ENCODE measurements at regions not wholly inside any gene's neighbourhood (a gene's known extent, or its start where the extent isn't known, plus 50 kb on each side); places are given as distances from the start of the nearest gene placed in this dataset.

DNA sequence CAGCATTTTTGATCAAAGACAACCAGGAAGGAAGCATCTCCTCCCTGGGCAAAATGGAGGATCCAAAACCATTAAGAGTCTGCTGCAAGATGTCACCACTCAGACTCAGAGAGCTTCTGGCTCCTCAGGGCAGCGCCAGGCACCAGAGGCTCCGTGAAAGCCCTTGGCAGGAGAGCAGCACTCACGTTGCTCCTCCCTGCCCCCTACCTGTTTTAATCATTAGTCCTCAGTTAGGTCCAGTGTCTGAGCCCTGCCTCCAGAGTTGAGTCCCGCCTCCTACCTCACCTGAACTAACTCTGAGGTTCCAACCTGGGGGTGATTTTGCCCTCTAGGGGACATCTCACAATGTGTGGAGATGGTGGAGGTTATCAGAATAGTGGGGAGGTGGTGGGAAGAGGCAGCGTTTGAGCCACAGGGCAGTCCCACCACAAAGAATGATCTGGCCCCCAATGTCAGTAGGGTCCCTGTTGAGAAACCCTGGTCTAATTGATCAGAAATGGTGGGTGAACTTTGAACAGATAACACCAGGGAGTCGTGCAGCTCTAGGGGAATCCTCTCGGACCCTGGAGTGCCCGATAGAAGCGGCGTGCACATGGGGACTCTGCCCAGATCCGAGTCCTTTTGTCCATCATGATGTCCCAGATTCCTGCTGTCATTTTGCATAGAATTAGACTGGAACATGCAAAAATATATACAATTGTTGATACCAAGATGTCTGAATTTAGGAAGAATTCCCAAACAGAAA lies 156.7 kb upstream of the DIO3 start:
- no peak for DNase-seq (ENCODE audit: low spot score)

- peak; percentile 46 for DNase-seq (ENCODE audit: low spot score)
Measured at GRCh38 chr14:101405171-101405883, 156.0 kb upstream of the DIO3 start.

DNA sequence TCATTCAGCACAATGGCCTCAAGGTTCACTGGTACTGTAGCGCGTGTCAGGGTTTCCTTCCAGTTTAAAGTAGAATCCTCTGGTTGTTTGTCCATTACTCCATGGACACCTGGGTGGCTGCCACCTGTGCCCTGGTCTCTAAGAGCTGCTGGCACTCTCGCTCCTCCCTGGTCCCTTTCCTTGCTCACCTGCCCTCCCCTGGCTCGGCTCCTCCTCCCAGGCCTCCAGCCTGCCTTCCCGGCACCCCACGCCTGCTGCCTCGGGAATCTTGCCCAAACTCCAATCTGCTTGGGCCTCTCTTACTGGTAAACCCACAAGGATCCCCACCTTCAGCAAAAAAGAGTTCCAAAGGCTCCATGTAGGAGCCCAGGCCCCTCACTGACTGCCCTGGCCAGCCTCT lies 154.4 kb upstream of the DIO3 start:
- no peak for DNase-seq (ENCODE audit: low spot score)

- DNase-seq (ENCODE audit: low spot score): no peak
Measured at GRCh38 chr14:101407328-101407727, 154.0 kb upstream of the DIO3 start.

- no peak for DNase-seq (ENCODE audit: low spot score)
Measured at GRCh38 chr14:101408077-101408831, 153.0 kb upstream of the DIO3 start.

DNA sequence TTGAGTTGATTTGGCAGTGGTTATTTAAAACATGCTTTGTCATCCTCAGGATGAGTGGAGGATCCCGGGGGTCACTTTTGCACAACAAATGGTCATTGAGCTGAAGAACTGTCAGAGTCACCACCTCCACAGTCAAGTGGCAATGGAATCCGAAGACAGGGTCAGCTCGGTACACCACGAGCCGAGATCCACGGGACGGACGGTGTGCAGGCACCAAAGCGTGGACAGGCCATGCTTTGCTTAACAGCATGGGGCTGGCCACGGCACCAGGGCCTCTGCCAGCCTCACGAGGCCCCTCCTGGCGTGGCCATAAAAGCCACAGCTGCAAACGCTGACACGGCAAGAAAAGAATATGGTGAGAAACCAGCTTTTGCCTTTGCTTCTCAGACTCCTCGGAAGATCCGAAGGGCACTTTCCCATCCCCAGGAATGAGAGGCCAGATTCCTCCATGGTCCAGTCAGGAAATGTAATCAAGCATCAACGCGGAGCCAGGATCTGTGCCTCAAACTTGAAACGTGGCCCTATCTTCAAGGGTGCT lies 152.2 kb upstream of the DIO3 start:
- no peak for DNase-seq (ENCODE audit: low spot score)

DNA sequence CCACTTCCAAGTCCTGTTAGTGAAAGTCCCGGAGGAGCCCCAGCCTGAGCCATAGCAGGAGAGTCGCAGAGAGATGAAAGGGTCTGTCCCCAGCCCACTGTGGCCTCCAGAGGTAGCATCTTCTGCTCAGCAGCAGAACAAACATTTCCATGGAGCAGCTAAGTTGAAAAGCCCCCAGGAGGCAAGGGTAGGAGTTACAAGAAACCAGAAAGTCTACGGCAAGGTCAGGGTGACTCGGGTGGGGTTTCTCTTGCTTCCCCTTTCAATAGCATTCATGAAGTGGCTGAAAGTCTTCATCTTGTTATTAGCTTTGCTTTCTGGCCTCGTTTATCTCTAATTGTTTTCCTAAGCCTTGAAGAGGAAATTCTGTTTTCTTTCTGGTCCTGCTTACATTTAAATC lies 151.2 kb upstream of the DIO3 start:
- DNase-seq (ENCODE audit: low spot score): no peak

DNA sequence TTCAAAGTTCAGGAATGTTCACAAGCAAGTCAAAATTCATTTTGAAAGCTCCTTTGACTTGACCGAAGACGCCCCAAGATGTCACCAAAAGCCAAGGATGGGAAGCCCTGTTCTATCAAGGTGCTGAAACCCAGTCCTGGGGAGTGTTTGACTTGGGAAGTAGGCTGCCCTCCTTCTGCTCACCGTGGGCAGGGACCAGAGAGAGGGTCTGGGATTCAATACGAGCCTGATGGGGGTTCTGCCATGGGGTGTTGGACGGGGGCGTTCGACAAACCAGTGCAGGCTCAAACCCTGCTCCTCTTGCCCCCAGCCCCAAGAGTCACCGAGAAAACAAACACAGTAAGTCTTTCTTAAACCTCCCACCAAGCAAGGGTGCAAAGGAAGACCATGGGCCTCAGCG lies 150.1 kb upstream of the DIO3 start:
- no peak for DNase-seq (ENCODE audit: low spot score)

DNA sequence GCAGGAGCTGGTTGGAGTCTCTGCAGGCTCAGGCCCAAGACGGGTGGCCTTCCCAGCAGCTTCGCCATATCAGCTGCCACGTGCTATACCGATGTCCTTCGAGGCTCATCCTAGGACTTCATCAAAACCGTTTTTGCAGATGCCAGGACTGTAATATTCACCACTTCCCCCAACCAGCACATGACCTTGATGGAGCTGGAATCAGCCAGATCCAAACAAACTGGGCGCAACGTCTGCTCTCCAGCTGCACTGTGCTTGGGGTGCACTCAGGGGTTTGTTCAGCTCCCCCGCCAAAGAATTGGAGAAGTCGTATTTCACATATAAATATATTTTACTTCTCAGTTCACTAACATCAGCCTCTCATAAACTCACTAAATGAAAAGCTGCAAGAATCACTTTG lies 149.5 kb upstream of the DIO3 start:
- DNase-seq (ENCODE audit: low spot score): no peak

- no peak for DNase-seq (ENCODE audit: low spot score)
Measured at GRCh38 chr14:101412739-101413138, 148.6 kb upstream of the DIO3 start.

DNA sequence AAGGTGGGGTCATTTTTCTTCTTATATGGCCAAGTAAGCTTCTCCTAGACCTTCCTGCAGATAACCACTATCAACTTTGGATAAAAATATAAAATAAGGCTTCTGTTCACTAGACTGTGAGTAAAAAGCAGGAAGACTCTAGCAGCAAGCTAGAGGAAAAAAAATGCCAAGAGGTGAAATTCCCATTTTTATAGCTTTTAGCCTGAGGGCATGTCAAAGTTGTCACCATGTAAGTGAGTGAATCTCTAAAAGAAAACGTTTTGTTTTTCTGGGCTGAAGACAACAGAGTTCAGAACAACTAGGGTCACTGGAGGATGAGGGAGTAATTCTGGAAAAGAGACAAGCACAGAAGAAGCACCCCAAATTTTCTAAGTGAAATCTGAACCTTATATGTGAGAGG lies 143.9 kb upstream of the DIO3 start:
- no peak for DNase-seq (ENCODE audit: low spot score)

DNA sequence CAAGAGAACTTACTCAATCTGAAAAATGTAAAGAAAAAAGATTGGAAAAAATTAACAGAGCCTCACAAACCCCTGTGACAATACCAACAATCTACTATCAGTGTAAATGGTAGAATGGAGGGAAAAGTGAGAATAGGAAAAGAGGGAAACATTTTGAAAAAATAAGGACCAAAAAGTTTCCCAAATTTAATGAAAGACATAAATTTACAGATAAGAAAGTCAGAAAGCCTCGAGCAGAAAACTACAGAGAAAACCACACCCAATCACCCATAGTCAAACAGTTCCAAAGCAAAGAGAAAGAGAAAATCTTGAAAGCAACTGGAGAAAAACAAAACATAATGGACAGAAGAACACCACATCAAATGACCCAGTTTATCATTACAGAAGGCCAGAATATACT lies 142.7 kb upstream of the DIO3 start:
- DNase-seq (ENCODE audit: low spot score): no peak

DNA sequence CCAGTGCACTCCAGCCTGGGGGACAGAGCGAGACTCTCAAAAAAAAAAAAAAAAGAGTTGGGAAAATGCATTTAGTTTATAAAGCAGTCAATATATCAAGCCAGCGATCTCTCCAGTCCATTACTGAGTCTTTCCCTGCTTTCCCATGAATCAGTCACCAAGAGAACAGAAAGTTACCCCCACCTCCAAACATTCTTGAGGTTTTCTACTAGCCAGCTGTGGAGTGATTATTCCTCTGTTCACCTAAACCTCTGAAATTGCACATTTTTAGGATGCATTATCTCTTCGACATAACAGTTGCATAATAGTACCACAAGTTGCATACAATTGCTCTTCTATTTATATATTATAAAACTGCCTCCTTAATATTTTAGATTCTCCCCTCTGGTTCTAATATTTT lies 134.8 kb upstream of the DIO3 start:
- DNase-seq (ENCODE audit: low spot score): no peak

DNA sequence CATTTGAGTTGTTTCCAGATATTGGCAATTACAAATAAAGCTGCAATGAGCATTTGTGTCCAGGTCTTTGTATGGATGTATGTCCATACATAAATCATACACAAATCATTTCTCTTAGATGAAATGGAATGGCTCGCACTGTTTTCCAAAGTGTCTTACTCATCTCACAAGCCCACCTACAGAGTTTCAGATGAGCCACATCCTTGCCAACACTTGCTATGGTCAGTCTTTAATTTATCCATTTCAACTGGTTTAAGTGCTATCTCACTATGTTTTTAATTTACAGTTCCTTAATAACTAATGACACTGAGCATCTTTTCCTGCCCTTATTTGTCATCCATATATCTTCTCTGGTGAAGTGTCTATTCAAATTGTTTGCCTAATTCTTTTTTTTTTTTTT lies 132.9 kb upstream of the DIO3 start:
- DNase-seq (ENCODE audit: low spot score): no peak

GRCh38 chr14:101435546-101435945 lies 125.7 kb upstream of the DIO3 start:
- no peak for DNase-seq (ENCODE audit: low spot score)

- peak; percentile 39 for DNase-seq (ENCODE audit: low spot score)
Measured at GRCh38 chr14:101439023-101439422, 122.3 kb upstream of the DIO3 start.

- no peak for DNase-seq (ENCODE audit: low spot score)
Measured at GRCh38 chr14:101440496-101440895, 120.8 kb upstream of the DIO3 start.

GRCh38 chr14:101441710-101442109 lies 119.6 kb upstream of the DIO3 start:
- DNase-seq (ENCODE audit: low spot score): no peak

DNA sequence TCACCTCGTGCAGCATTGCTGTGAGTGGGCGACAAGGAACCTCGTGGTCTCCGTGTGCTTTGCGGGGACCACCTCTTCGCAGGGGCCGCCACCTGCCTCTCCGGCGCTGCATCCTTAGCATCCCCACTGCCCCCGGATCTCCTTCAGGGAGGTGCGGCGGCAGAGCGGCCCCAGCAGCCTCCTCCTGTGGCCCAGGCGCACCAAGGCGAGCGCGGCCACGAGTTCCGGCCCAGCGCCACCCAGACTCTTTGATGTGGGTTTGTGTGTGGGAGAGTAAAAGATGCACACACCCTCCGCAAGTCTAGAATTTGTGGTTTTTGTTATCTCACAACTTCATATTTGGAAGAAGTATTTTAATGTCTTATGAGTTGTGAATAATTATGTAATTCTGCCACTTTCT lies 118.8 kb upstream of the DIO3 start:
- DNase-seq (ENCODE audit: low spot score): no peak

DNA sequence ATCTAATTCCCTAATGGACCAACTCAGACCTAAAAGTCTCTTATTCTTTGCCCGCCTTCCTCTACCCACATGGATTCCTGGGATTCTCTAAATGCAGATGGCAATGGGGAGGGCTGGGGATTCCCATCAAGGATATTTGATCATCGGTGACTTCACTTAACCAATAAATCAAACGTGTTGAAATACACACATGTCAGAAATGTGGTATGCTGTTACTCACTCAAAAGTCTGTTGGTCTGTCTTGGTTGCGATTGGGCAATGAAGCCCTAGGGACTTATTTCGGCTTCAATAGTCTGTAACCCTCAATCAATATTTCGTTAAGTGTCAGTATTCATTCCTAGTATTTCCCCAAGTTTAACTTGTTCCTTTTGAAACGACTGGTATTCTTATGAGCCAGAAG lies 117.2 kb upstream of the DIO3 start:
- no peak for DNase-seq (ENCODE audit: low spot score)

GRCh38 chr14:101445278-101445677 lies 116.0 kb upstream of the DIO3 start:
- DNase-seq (ENCODE audit: low spot score): no peak

DNA sequence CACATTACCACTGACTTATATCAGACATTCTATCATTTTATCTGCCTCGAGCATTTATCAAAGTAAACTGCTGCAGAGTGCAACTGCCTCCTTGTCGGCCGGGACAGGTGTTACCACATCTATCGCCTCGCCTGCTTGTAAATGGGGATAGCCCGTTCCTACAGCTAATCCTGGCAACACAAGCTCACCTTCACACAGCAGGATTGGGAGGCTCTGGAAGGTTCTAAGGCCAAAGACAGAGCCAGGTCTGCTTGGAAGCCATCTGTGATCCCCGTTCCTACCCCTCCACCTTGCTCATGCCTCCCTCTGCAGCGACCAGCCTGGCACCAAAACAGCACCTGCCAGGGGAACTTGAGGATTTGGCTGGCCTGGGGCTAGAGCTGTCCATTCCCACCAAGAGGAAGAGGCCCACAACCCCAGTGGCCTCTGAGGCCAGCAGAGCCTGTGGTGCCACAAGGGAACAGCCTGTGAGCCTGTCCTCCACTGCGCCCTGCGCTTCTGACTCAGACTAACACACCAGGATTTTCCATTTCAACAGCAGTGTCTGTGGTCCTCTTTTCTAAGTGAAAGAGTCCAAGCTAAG lies 114.8 kb upstream of the DIO3 start:
- no peak for DNase-seq (ENCODE audit: low spot score)

Measured in H4 (cell line).